GM23338 (cell line): ENCODE measurements at regions not wholly inside any gene's neighbourhood (a gene's known extent, or its start where the extent isn't known, plus 50 kb on each side); places are given as distances from the start of the nearest gene placed in this dataset.

Experiments
- ATAC-seq: fragments of 200-7000 bp; cut with Tn5 transposase; 3 replicates; pipeline ENCODE4 v1.9.1; 2020
- DNase-seq: peaks from one replicate; pipeline ENCODE4 v3.0.0-alpha.2; 2015; ENCODE audit warnings: low spot score
- H2AFZ ChIP-seq: fragments of 200-600 bp; sonication (generic); 2 replicates; pipeline ENCODE4 v1.8.0; 2016; ENCODE audit warnings: antibody characterized with exemption, mild to moderate bottlenecking, moderate library complexity
- H3F3A ChIP-seq: fragments of 200-600 bp; sonication (generic); replicated peaks from 2 replicates; pipeline ENCODE4 v1.8.0; 2017; ENCODE audit warnings: antibody characterized with exemption, mixed run types, low read depth
- H3K27ac ChIP-seq: fragments of 200-600 bp; sonication (generic); 2 replicates; pipeline ENCODE4 v1.6.1; 2016; ENCODE audit warnings: low read depth
- H3K27me3 ChIP-seq: fragments of 200-600 bp; sonication (generic); 2 replicates; pipeline ENCODE4 v1.8.0; 2016; ENCODE audit warnings: mild to moderate bottlenecking, mixed run types, moderate library complexity; ENCODE audit not compliant: insufficient read depth
- H3K36me3 ChIP-seq: fragments of 200-600 bp; sonication (generic); 2 replicates; pipeline ENCODE4 v1.8.0; 2016; ENCODE audit warnings: mild to moderate bottlenecking; ENCODE audit not compliant: insufficient read depth
- H3K4me1 ChIP-seq: fragments of 200-600 bp; sonication (generic); 2 replicates; pipeline ENCODE4 v1.8.0; 2016; ENCODE audit warnings: mild to moderate bottlenecking, moderate library complexity; ENCODE audit not compliant: insufficient read depth
- H3K4me2 ChIP-seq: fragments of 200-600 bp; sonication (generic); 2 replicates; pipeline ENCODE4 v1.7.1; 2017; ENCODE audit warnings: mixed run types
- H3K4me3 ChIP-seq: fragments of 200-600 bp; sonication (generic); 2 replicates; pipeline ENCODE4 v1.6.1; 2016; ENCODE audit warnings: mixed run types
- H3K79me2 ChIP-seq: fragments of 200-600 bp; sonication (generic); replicated peaks from 2 replicates; pipeline ENCODE4 v1.8.0; 2017; ENCODE audit warnings: mild to moderate bottlenecking; ENCODE audit not compliant: insufficient read depth
- H3K9me2 ChIP-seq: fragments of 200-600 bp; sonication (generic); 2 replicates; pipeline ENCODE4 v1.8.0; 2017; ENCODE audit not compliant: insufficient read depth
- H4K20me1 ChIP-seq: fragments of 200-600 bp; sonication (generic); replicated peaks from 2 replicates; pipeline ENCODE4 v1.8.0; 2017; ENCODE audit warnings: mild to moderate bottlenecking; ENCODE audit not compliant: insufficient read depth
- H3K27ac Mint-ChIP-seq: 2 replicates; pipeline ENCODE4 v1.8.0; 2020; ENCODE audit warnings: inconsistent platforms, mild to moderate bottlenecking, moderate library complexity, mixed read lengths
- H3K27me3 Mint-ChIP-seq: 3 replicates; pipeline ENCODE4 v1.8.0; 2022; ENCODE audit warnings: low read depth, mild to moderate bottlenecking, moderate library complexity, mixed read lengths, inconsistent platforms; ENCODE audit not compliant: insufficient read depth, poor library complexity
- H3K36me3 Mint-ChIP-seq: 3 replicates; pipeline ENCODE4 v1.8.0; 2021; ENCODE audit warnings: low read depth, mild to moderate bottlenecking, inconsistent platforms, moderate library complexity, mixed read lengths
- H3K4me1 Mint-ChIP-seq: 3 replicates; pipeline ENCODE4 v1.8.0; 2020; ENCODE audit warnings: mild to moderate bottlenecking, inconsistent platforms, mixed read lengths
- H3K4me3 Mint-ChIP-seq: 3 replicates; pipeline ENCODE4 v1.8.0; 2021; ENCODE audit warnings: moderate library complexity, mild to moderate bottlenecking, inconsistent platforms, mixed read lengths
- H3K9me3 Mint-ChIP-seq: 3 replicates; pipeline ENCODE4 v1.8.0; 2020; ENCODE audit warnings: moderate library complexity, mild to moderate bottlenecking, inconsistent platforms, mixed read lengths
- CREB1 ChIP-seq: fragments of 250-450 bp; sonication (Bioruptor Pico); IDR thresholded peaks from 2 replicates; pipeline ENCODE4 v1.5.0; 2020; ENCODE audit warnings: low read depth, mild to moderate bottlenecking, moderate library complexity
- CTCF ChIP-seq, 2 experiments: fragments of 200-600 bp in 1 of 2; sonication (generic) in 1 of 2; conservative IDR thresholded peaks; 2 replicates each; pipeline versions ENCODE4 v1.5.1 to v1.6.1; 2016 to 2017; ENCODE audit warnings: antibody characterized with exemption in 2 of 2, low read depth in 2 of 2, mild to moderate bottlenecking in 2 of 2, moderate library complexity in 1 of 2
- ETS1 ChIP-seq: IDR thresholded peaks from 2 replicates; pipeline ENCODE4 v1.6.1; 2016; ENCODE audit warnings: antibody characterized with exemption
- EZH2 ChIP-seq: fragments of 200-600 bp; sonication (generic); IDR thresholded peaks from one replicate; pipeline ENCODE4 v1.8.0; 2017; ENCODE audit warnings: antibody characterized with exemption, mild to moderate bottlenecking, low read depth; ENCODE audit not compliant: unreplicated experiment
- EZH2phosphoT487 ChIP-seq: fragments of 200-600 bp; sonication (generic); IDR thresholded peaks from one replicate; pipeline ENCODE4 v1.8.1; 2018; ENCODE audit warnings: antibody characterized with exemption; ENCODE audit not compliant: unreplicated experiment
- JUNB ChIP-seq: IDR thresholded peaks from one replicate; pipeline ENCODE4 v1.6.1; 2016; ENCODE audit warnings: antibody characterized with exemption; ENCODE audit not compliant: unreplicated experiment
- NANOG ChIP-seq: IDR thresholded peaks from 2 replicates; pipeline ENCODE4 v1.6.1; 2016; ENCODE audit warnings: antibody characterized with exemption, borderline replicate concordance
- POLR2AphosphoS5 ChIP-seq: IDR thresholded peaks from 2 replicates; pipeline ENCODE4 v1.6.1; 2016; ENCODE audit warnings: antibody characterized with exemption, low read depth
- REST ChIP-seq: IDR thresholded peaks from one replicate; pipeline ENCODE4 v1.6.1; 2018; ENCODE audit warnings: antibody characterized with exemption; ENCODE audit not compliant: unreplicated experiment
- STAT1 ChIP-seq: IDR thresholded peaks from one replicate; pipeline ENCODE4 v1.6.1; 2016; ENCODE audit warnings: antibody characterized with exemption; ENCODE audit not compliant: unreplicated experiment
- ZNF331 ChIP-seq: fragments of 250-450 bp; sonication (Bioruptor Pico); IDR thresholded peaks from 2 replicates; pipeline ENCODE4 v1.5.0; 2020; ENCODE audit warnings: low read depth, mild to moderate bottlenecking, moderate library complexity
- ZNF462 ChIP-seq: fragments of 250-450 bp; sonication (Bioruptor Pico); IDR thresholded peaks from 2 replicates; pipeline ENCODE4 v1.5.0; 2020; ENCODE audit warnings: mild to moderate bottlenecking, moderate library complexity

GRCh38 chr9:129498451-129499384 is 122.2 kb downstream of the C9orf50 start:
- Histone ChIP-seq H4K20me1 (no peaks in the 10 kb centered on the region), H3F3A (peaks cover 10% of the 10 kb centered on the region; the same call in 1 of the 2 replicates), H3K79me2 (no peaks in the 10 kb centered on the region), H3K36me3 (no peaks in the 10 kb centered on the region), H3K4me3 (no peak overlapping the region), H3K27ac (no peak overlapping the region), H3K4me2 (no peak overlapping the region), H3K9me2 (no peaks in the 10 kb centered on the region), H2AFZ (no peak overlapping the region), H3K4me1 (peaks cover 28% of the 10 kb centered on the region), H3K27me3 (peaks cover 32% of the 10 kb centered on the region)
- no peak overlapping the region for H3K27ac Mint-ChIP-seq
- TF ChIP-seq POLR2AphosphoS5 (no peak), REST (no peak), EZH2phosphoT487 (no peak), STAT1 (no peak), CREB1 (CRISPR knock-in tag) (no peak), ZNF331 (CRISPR knock-in tag) (no peak), ZNF462 (CRISPR knock-in tag) (no peak), NANOG (no peak), JUNB (no peak), EZH2 (no peak), CTCF (conservative IDR thresholded peaks at IDR 0.05; ENCODE audit: low read depth in 2 of 2) (no peak), ETS1 (no peak)
- no peaks in the 10 kb centered on the region for H3K9me3 Mint-ChIP-seq
- ATAC-seq (no peak), DNase-seq (no peak)
- no peaks in the 10 kb centered on the region for H3K36me3 Mint-ChIP-seq
- peaks cover 47% of the 10 kb centered on the region for H3K4me1 Mint-ChIP-seq
- H3K27me3 Mint-ChIP-seq = peaks cover 58% of the 10 kb centered on the region
- H3K4me3 Mint-ChIP-seq = no peak overlapping the region
